PC-3 (cell line): ENCODE measurements at regions not wholly inside any gene's neighbourhood (a gene's known extent, or its start where the extent isn't known, plus 50 kb on each side); places are given as distances from the start of the nearest gene placed in this dataset.

Source experiments
- ATAC-seq: fragments of 200-7000 bp; cut with Tn5 transposase; 2 replicates; pipeline ENCODE4 v1.9.1; 2020; ENCODE audit warnings: mild to moderate bottlenecking, moderate library complexity
- BruUV-seq: library from RNA; stranded (reverse); fragments of 400-500 nt; replicated peaks from 2 replicates; lab custom pipeline; 2021; lab: Mats Ljungman, UMichigan
- CTCF ChIA-PET: fragments of 300-600 bp; sonication (Branson Sonifier 250); formaldehyde crosslinking; loops from one replicate; lab custom pipeline; 2022; ENCODE audit warnings: antibody characterized with exemption; lab: Charles Lee
- POLR2A ChIA-PET: fragments of 300-600 bp; sonication (Branson Sonifier 250); formaldehyde crosslinking; loops from one replicate; lab custom pipeline; 2022; ENCODE audit warnings: antibody characterized with exemption; ENCODE audit not compliant: unreplicated experiment; lab: Charles Lee
- DNase-seq: peaks from one replicate; pipeline ENCODE4 v3.0.0-alpha.2; 2015
- H2AFZ ChIP-seq: fragments of 300-600 bp; sonication (generic); 2 replicates; pipeline ENCODE4 v1.6.0; 2016; ENCODE audit warnings: antibody characterized with exemption, low read length
- H3F3A ChIP-seq: fragments of 300-600 bp; sonication (generic); one replicate; pipeline ENCODE4 v1.6.0; 2017; ENCODE audit warnings: antibody characterized with exemption, low read length, control low read depth, mild to moderate bottlenecking; ENCODE audit not compliant: unreplicated experiment
- H3K27ac ChIP-seq: fragments of 300-600 bp; sonication (generic); 2 replicates; pipeline ENCODE4 v1.5.1; 2016; ENCODE audit warnings: mild to moderate bottlenecking, low read length
- H3K27me3 ChIP-seq: fragments of 300-600 bp; sonication (generic); 2 replicates; pipeline ENCODE4 v1.6.1; 2016; ENCODE audit warnings: low read length, mixed read lengths
- H3K36me3 ChIP-seq: fragments of 300-600 bp; sonication (generic); 2 replicates; pipeline ENCODE4 v1.6.1; 2016; ENCODE audit warnings: low read depth, mixed run types, low read length, mixed read lengths
- H3K4me1 ChIP-seq: fragments of 300-600 bp; sonication (generic); 2 replicates; pipeline ENCODE4 v1.5.1; 2016; ENCODE audit warnings: low read length; ENCODE audit not compliant: insufficient read depth
- H3K4me2 ChIP-seq: fragments of 300-600 bp; sonication (generic); 2 replicates; pipeline ENCODE4 v1.6.0; 2016; ENCODE audit warnings: low read length
- H3K4me3 ChIP-seq: fragments of 300-600 bp; sonication (generic); 2 replicates; pipeline ENCODE4 v1.5.1; 2016; ENCODE audit warnings: mild to moderate bottlenecking, low read length, mixed read lengths
- H3K79me2 ChIP-seq: fragments of 300-600 bp; sonication (generic); 2 replicates; pipeline ENCODE4 v1.6.1; 2017; ENCODE audit warnings: low read length, mixed read lengths
- H3K9ac ChIP-seq: fragments of 300-600 bp; sonication (generic); 2 replicates; pipeline ENCODE4 v1.6.0; 2016; ENCODE audit warnings: mild to moderate bottlenecking, low read length
- H3K9me2 ChIP-seq: fragments of 300-600 bp; sonication (generic); replicated peaks from 2 replicates; pipeline ENCODE4 v1.6.1; 2016; ENCODE audit warnings: mixed run types, low read length, mixed read lengths
- H3K9me3 ChIP-seq: fragments of 300-600 bp; sonication (generic); 2 replicates; pipeline ENCODE4 v1.6.1; 2016; ENCODE audit warnings: low read length, mixed read lengths
- H4K20me1 ChIP-seq: fragments of 300-600 bp; sonication (generic); 2 replicates; pipeline ENCODE4 v1.6.1; 2016; ENCODE audit warnings: low read length, mixed read lengths
- EZH2 ChIP-seq: fragments of 300-600 bp; sonication (generic); IDR thresholded peaks from one replicate; pipeline ENCODE4 v1.6.1; 2017; ENCODE audit warnings: antibody characterized with exemption, mild to moderate bottlenecking, low read length; ENCODE audit not compliant: unreplicated experiment
- EZH2phosphoT487 ChIP-seq: fragments of 300-600 bp; sonication (generic); IDR thresholded peaks from 2 replicates; pipeline ENCODE4 v1.6.1; 2018; ENCODE audit warnings: mild to moderate bottlenecking, antibody characterized with exemption, low read length, borderline replicate concordance
- intact Hi-C: fragments of 100-400 bp; cut with micrococcal nuclease; formaldehyde crosslinking; loops from 2 replicates; pipeline ENCODE4 v1.9.0; 2023
- TF ChIP-seq, protein P1 (sequence below): fragments of 300-600 bp; sonication (generic); conservative IDR thresholded peaks from 2 replicates; pipeline ENCODE4 v1.5.1; 2017; ENCODE audit warnings: antibody characterized with exemption, low read depth, mild to moderate bottlenecking, low read length

DNA sequence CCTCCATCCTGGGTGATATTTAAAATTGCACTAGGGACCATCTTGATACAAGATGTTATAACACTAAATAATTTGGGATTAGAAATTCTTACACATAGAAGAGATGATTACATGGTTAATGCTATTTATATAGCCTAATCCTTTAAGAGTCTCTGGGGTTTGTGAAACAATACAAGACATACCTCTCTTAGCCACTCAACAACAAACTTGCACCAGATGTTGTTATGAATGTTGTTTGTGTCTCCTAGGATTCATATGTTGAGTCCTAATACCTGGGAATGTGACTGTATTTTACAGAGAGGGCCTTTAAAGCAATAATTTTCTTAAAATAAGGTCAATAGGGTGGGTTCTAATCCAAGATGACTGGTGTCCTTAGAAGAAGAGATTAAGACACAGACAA is 678.3 kb downstream of the NYAP2 start:
- Histone ChIP-seq H3K4me2 (no peak overlapping the region), H2AFZ (no peak overlapping the region), H3K4me1 (peaks cover 24% of the 10 kb centered on the region; the same call in 1 of the 2 replicates), H4K20me1 (no peaks in the 10 kb centered on the region), H3K9me3 (no peaks in the 10 kb centered on the region), H3F3A (no peaks in the 10 kb centered on the region), H3K9ac (no peak overlapping the region), H3K27ac (no peak overlapping the region), H3K4me3 (no peak overlapping the region), H3K79me2 (no peaks in the 10 kb centered on the region), H3K27me3 (no peaks in the 10 kb centered on the region), H3K36me3 (no peaks in the 10 kb centered on the region), H3K9me2 (no peaks in the 10 kb centered on the region)
- intact Hi-C loops = no loop called here
- TF ChIP-seq EZH2phosphoT487 = no peak
- TF ChIP-seq, protein P1, sequence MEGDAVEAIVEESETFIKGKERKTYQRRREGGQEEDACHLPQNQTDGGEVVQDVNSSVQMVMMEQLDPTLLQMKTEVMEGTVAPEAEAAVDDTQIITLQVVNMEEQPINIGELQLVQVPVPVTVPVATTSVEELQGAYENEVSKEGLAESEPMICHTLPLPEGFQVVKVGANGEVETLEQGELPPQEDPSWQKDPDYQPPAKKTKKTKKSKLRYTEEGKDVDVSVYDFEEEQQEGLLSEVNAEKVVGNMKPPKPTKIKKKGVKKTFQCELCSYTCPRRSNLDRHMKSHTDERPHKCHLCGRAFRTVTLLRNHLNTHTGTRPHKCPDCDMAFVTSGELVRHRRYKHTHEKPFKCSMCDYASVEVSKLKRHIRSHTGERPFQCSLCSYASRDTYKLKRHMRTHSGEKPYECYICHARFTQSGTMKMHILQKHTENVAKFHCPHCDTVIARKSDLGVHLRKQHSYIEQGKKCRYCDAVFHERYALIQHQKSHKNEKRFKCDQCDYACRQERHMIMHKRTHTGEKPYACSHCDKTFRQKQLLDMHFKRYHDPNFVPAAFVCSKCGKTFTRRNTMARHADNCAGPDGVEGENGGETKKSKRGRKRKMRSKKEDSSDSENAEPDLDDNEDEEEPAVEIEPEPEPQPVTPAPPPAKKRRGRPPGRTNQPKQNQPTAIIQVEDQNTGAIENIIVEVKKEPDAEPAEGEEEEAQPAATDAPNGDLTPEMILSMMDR = no peak
- TF ChIP-seq EZH2 = no peak
- no TSS peak for BruUV-seq
- ChIA-PET CTCF (no interaction called here), POLR2A (no interaction called here)
- ATAC-seq = no peak
- no peak for DNase-seq

DNA sequence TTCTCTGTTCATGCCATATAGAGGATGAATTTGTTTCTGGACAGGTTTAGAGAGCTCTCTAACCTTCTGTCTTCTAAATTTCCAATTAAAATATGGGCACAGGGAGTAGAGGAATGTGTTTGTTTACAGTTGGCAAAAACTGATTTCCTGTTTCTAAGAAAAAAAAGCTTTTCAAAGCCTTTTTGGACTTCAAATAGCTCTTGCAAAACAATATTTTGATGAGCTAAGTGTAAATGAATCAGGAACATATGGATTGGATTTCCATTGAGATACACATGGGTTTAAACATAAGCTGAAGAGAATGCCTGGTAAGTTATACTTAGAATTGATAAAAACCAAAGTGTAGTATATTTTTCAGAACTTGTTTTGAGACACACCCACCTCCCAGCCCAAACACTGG is 677.5 kb downstream of the NYAP2 start:
- Histone ChIP-seq H3K9me3 (no peaks in the 10 kb centered on the region), H3K79me2 (no peaks in the 10 kb centered on the region), H3K27ac (no peak overlapping the region), H3K27me3 (no peaks in the 10 kb centered on the region), H3K9ac (no peak overlapping the region), H3K36me3 (no peaks in the 10 kb centered on the region), H3K4me2 (no peak overlapping the region), H4K20me1 (no peaks in the 10 kb centered on the region), H3K4me3 (no peak overlapping the region), H3K4me1 (peaks cover 24% of the 10 kb centered on the region; the same call in 1 of the 2 replicates), H3K9me2 (no peaks in the 10 kb centered on the region), H2AFZ (no peak overlapping the region), H3F3A (no peaks in the 10 kb centered on the region)
- DNase-seq = no peak
- ChIA-PET POLR2A (no interaction called here), CTCF (no interaction called here)
- no peak for ATAC-seq
- intact Hi-C loops = no loop called here
- TF ChIP-seq, protein P1 = no peak
- no peak for TF ChIP-seq EZH2phosphoT487
- TF ChIP-seq EZH2 = no peak
- no TSS peak for BruUV-seq

DNA sequence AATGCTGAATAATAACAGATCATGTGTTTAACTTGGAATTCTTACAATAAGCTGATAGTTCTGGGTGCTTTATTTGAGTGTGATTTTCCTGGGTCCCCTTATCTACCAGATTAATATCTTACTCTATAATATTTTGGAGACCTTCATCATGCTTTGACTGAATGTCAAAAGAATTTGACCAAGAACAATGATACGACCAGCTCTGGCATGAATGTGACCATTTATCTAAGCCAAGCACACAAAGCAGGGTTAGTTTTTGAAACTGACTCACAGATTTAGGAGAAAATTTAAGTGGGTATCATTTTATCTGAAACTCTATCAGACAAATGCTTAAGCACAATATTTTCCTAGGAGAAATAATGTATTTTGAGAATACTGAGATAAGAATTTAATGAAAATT is 677.0 kb downstream of the NYAP2 start:
- Histone ChIP-seq H3F3A (no peaks in the 10 kb centered on the region), H3K36me3 (no peaks in the 10 kb centered on the region), H3K9me3 (no peaks in the 10 kb centered on the region), H3K79me2 (no peaks in the 10 kb centered on the region), H3K27ac (no peak overlapping the region), H3K9me2 (no peaks in the 10 kb centered on the region), H3K4me2 (no peak overlapping the region), H3K4me1 (peaks cover 24% of the 10 kb centered on the region; the same call in 1 of the 2 replicates), H3K4me3 (no peak overlapping the region), H3K27me3 (no peaks in the 10 kb centered on the region), H3K9ac (no peak overlapping the region), H4K20me1 (no peaks in the 10 kb centered on the region), H2AFZ (no peak overlapping the region)
- no peak for TF ChIP-seq EZH2
- TF ChIP-seq, protein P1 = no peak
- TF ChIP-seq EZH2phosphoT487 = no peak
- BruUV-seq = no TSS peak
- intact Hi-C loops = no loop called here
- no peak for ATAC-seq
- POLR2A ChIA-PET = no interaction called here
- DNase-seq = no peak
- CTCF ChIA-PET = no interaction called here
